Stomach (tissue), 4 donors: ENCODE measurements at regions not wholly inside any gene's neighbourhood (a gene's known extent, or its start where the extent isn't known, plus 50 kb on each side); places are given as distances from the start of the nearest gene placed in this dataset.

Experiments
- POLR2AphosphoS5 ChIP-seq, 3 donors: sonication (generic); formaldehyde crosslinking; IDR thresholded peaks; one replicate each; pipeline ENCODE4 v1.6.1; 2016; ENCODE audit warnings: antibody characterized with exemption in 3 of 3
- TF ChIP-seq, protein P1 (sequence below), 7 experiments: fragments of 450-650 bp in 4 of 7; fragments of 200-600 bp in 3 of 7; sonication (generic) in 3 of 7; IDR thresholded peaks; one replicate each; pipeline ENCODE4 v1.5.1; 2016 to 2019; ENCODE audit warnings: antibody characterized with exemption in 7 of 7, control low read depth in 2 of 7, mild to moderate bottlenecking in 1 of 7

DNA sequence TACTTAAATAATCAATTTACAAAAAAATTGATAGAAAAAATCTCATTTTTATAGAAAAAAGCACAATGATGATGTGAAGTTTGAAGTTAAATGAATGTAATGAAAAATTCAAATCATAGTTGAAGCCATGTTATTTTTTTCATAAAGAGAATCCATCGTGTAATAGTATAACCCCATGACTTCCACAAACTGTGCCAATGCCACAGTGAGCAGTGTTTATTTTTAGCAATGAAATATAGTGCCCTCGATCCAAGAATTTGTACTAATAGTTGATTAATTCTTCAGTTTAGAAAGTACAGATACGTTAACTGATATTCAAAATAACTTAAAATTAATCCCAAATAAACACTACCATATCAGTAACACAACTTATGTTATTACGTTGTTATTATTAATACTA lies 225.9 kb downstream of the PTPRC start:
- TF ChIP-seq, protein P1, sequence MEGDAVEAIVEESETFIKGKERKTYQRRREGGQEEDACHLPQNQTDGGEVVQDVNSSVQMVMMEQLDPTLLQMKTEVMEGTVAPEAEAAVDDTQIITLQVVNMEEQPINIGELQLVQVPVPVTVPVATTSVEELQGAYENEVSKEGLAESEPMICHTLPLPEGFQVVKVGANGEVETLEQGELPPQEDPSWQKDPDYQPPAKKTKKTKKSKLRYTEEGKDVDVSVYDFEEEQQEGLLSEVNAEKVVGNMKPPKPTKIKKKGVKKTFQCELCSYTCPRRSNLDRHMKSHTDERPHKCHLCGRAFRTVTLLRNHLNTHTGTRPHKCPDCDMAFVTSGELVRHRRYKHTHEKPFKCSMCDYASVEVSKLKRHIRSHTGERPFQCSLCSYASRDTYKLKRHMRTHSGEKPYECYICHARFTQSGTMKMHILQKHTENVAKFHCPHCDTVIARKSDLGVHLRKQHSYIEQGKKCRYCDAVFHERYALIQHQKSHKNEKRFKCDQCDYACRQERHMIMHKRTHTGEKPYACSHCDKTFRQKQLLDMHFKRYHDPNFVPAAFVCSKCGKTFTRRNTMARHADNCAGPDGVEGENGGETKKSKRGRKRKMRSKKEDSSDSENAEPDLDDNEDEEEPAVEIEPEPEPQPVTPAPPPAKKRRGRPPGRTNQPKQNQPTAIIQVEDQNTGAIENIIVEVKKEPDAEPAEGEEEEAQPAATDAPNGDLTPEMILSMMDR (IDR thresholded peaks at IDR 0.05): no peak
- no peak for TF ChIP-seq POLR2AphosphoS5 (IDR thresholded peaks at IDR 0.05)
